HEK293 (cell line): ENCODE measurements at regions not wholly inside any gene's neighbourhood (a gene's known extent, or its start where the extent isn't known, plus 50 kb on each side); places are given as distances from the start of the nearest gene placed in this dataset.
A peak's percentile ranks its signal among the peaks of the same experiment; 100 is the strongest.

Experiments
- FEZF1 ChIP-seq: fragments of 450-650 bp; formaldehyde crosslinking; IDR thresholded peaks from 2 replicates; pipeline ENCODE4 v1.5.1; 2016; ENCODE audit warnings: missing biosample characterization, missing genetic modification characterization
- GFI1B ChIP-seq: fragments of 450-650 bp; formaldehyde crosslinking; IDR thresholded peaks from 2 replicates; pipeline ENCODE4 v1.5.1; 2016; ENCODE audit warnings: missing biosample characterization, missing genetic modification characterization
- GLI2 ChIP-seq: fragments of 450-650 bp; formaldehyde crosslinking; IDR thresholded peaks from 2 replicates; pipeline ENCODE4; 2017; ENCODE audit warnings: missing biosample characterization, missing genetic modification characterization, low read depth, borderline replicate concordance
- GLIS2 ChIP-seq: fragments of 450-650 bp; formaldehyde crosslinking; IDR thresholded peaks from 2 replicates; pipeline ENCODE4 v1.5.1; 2016; ENCODE audit warnings: missing biosample characterization, missing genetic modification characterization
- HOXD13 ChIP-seq: sonication (generic); formaldehyde crosslinking; IDR thresholded peaks from 2 replicates; pipeline ENCODE4 v1.8.0; 2022; ENCODE audit warnings: missing genetic modification reagents, borderline replicate concordance
- KLF10 ChIP-seq: fragments of 450-650 bp; IDR thresholded peaks from 2 replicates; pipeline ENCODE4 v1.5.1; 2018; ENCODE audit warnings: missing biosample characterization, mild to moderate bottlenecking, missing genetic modification characterization
- PRDM2 ChIP-seq: fragments of 450-650 bp; formaldehyde crosslinking; IDR thresholded peaks from 2 replicates; pipeline ENCODE4 v1.5.1; 2016; ENCODE audit warnings: missing biosample characterization, missing genetic modification characterization, borderline replicate concordance
- RBAK ChIP-seq: fragments of 450-650 bp; formaldehyde crosslinking; IDR thresholded peaks from 2 replicates; pipeline ENCODE4 v1.5.1; 2016; ENCODE audit warnings: missing biosample characterization, missing genetic modification characterization
- REST ChIP-seq: fragments of 450-650 bp; formaldehyde crosslinking; IDR thresholded peaks from 2 replicates; pipeline ENCODE4 v1.5.1; 2016; ENCODE audit warnings: missing biosample characterization, missing genetic modification characterization
- SALL2 ChIP-seq: fragments of 450-650 bp; formaldehyde crosslinking; IDR thresholded peaks from 2 replicates; pipeline ENCODE4 v1.5.0; 2017; ENCODE audit warnings: missing biosample characterization, mild to moderate bottlenecking, missing genetic modification characterization, borderline replicate concordance
- SP2 ChIP-seq: fragments of 450-650 bp; formaldehyde crosslinking; IDR thresholded peaks from 2 replicates; pipeline ENCODE4 v1.5.1; 2016; ENCODE audit warnings: missing biosample characterization, missing genetic modification characterization
- ZBTB21 ChIP-seq: fragments of 450-650 bp; formaldehyde crosslinking; IDR thresholded peaks from 2 replicates; pipeline ENCODE4 v1.5.1; 2017; ENCODE audit warnings: missing biosample characterization, missing genetic modification characterization
- ZEB2 ChIP-seq: fragments of 450-650 bp; formaldehyde crosslinking; IDR thresholded peaks from 2 replicates; pipeline ENCODE4 v1.5.1; 2016; ENCODE audit warnings: missing biosample characterization, missing genetic modification characterization
- ZNF114 ChIP-seq: fragments of 450-650 bp; formaldehyde crosslinking; IDR thresholded peaks from 2 replicates; pipeline ENCODE4 v1.5.0; 2017; ENCODE audit warnings: missing biosample characterization, missing genetic modification characterization
- ZNF140 ChIP-seq: fragments of 450-650 bp; formaldehyde crosslinking; IDR thresholded peaks from 2 replicates; pipeline ENCODE4 v1.5.1; 2016; ENCODE audit warnings: missing biosample characterization, missing genetic modification characterization
- ZNF174 ChIP-seq: fragments of 450-650 bp; formaldehyde crosslinking; IDR thresholded peaks from 2 replicates; pipeline ENCODE4 v1.5.0; 2017; ENCODE audit warnings: missing biosample characterization, mild to moderate bottlenecking, missing genetic modification characterization
- ZNF18 ChIP-seq: fragments of 450-650 bp; formaldehyde crosslinking; IDR thresholded peaks from 2 replicates; pipeline ENCODE4 v1.5.1; 2016; ENCODE audit warnings: missing biosample characterization, missing genetic modification characterization
- ZNF239 ChIP-seq: fragments of 450-650 bp; formaldehyde crosslinking; IDR thresholded peaks from 2 replicates; pipeline ENCODE4 v1.5.1; 2016; ENCODE audit warnings: missing biosample characterization, missing genetic modification characterization
- ZNF274 ChIP-seq, 2 experiments: fragments of 200-500 bp in 1 of 2; fragments of 450-650 bp in 1 of 2; sonication (Bioruptor generic) in 1 of 2; formaldehyde crosslinking in 1 of 2; IDR thresholded peaks; 2 replicates each; pipeline versions ENCODE4 v1.5.1 to v1.6.1; 2014 to 2016; ENCODE audit warnings: borderline replicate concordance in 1 of 2, inconsistent platforms in 1 of 2, low read length in 1 of 2, missing biosample characterization in 1 of 2, missing genetic modification characterization in 1 of 2
- ZNF426 ChIP-seq: fragments of 450-650 bp; formaldehyde crosslinking; IDR thresholded peaks from 2 replicates; pipeline ENCODE4 v1.5.1; 2017; ENCODE audit warnings: missing biosample characterization, missing genetic modification characterization, mild to moderate bottlenecking, inconsistent platforms, moderate library complexity
- ZNF449 ChIP-seq: fragments of 450-650 bp; formaldehyde crosslinking; IDR thresholded peaks from 2 replicates; pipeline ENCODE4 v1.5.1; 2017; ENCODE audit warnings: missing biosample characterization, mild to moderate bottlenecking, missing genetic modification characterization, moderate library complexity
- ZNF555 ChIP-seq: fragments of 450-650 bp; formaldehyde crosslinking; conservative IDR thresholded peaks from 2 replicates; pipeline ENCODE4 v1.5.1; 2017; ENCODE audit warnings: missing biosample characterization, mild to moderate bottlenecking, missing genetic modification characterization, inconsistent platforms
- ZNF560 ChIP-seq: fragments of 450-650 bp; formaldehyde crosslinking; IDR thresholded peaks from 2 replicates; pipeline ENCODE4 v1.5.1; 2017; ENCODE audit warnings: missing biosample characterization, missing genetic modification characterization, borderline replicate concordance
- ZNF677 ChIP-seq: fragments of 450-650 bp; IDR thresholded peaks from 2 replicates; pipeline ENCODE4 v1.5.0; 2018; ENCODE audit warnings: missing biosample characterization, mild to moderate bottlenecking, missing genetic modification characterization, moderate library complexity
- ZNF701 ChIP-seq: fragments of 450-650 bp; formaldehyde crosslinking; IDR thresholded peaks from 2 replicates; pipeline ENCODE4 v1.5.1; 2016; ENCODE audit warnings: missing biosample characterization, missing genetic modification characterization
- ZSCAN4 ChIP-seq: fragments of 450-650 bp; formaldehyde crosslinking; IDR thresholded peaks from 2 replicates; pipeline ENCODE4 v1.5.1; 2017; ENCODE audit warnings: missing biosample characterization, missing genetic modification characterization

- TF ChIP-seq HOXD13 (CRISPR knock-in tag), result no peak
- TF ChIP-seq ZBTB21 (tag by site-specific recombination), result peak; percentile 92
- peak; percentile 78 for TF ChIP-seq ZSCAN4 (tag by site-specific recombination)
- TF ChIP-seq ZNF239 (tag by site-specific recombination), result no peak; the same call in 1 of the 2 replicates
- no peak for TF ChIP-seq RBAK
- no peak for TF ChIP-seq ZNF18 (tag by site-specific recombination)
- TF ChIP-seq GLI2 (tag by site-specific recombination), result peak; percentile 98
- TF ChIP-seq ZNF140 (tag by site-specific recombination), result no peak
- peak; percentile 80 for TF ChIP-seq GFI1B
- no peak for TF ChIP-seq ZNF555 (tag by site-specific recombination)
- TF ChIP-seq ZEB2, result peak; percentile 91
- TF ChIP-seq ZNF174 (tag by site-specific recombination), result no peak
- no peak for TF ChIP-seq ZNF677 (tag by site-specific recombination)
- no peak for TF ChIP-seq ZNF114
- TF ChIP-seq SALL2, result no peak
- no peak; the same call in 1 of the 2 replicates for TF ChIP-seq GLIS2 (tag by site-specific recombination)
- TF ChIP-seq ZNF274 (IDR thresholded peaks at IDR 0.05; ENCODE audit: low read length), result no peak
- no peak for TF ChIP-seq ZNF274 (tag by site-specific recombination; IDR thresholded peaks at IDR 0.05; ENCODE audit: borderline replicate concordance)
- TF ChIP-seq PRDM2, result no peak
- TF ChIP-seq ZNF701 (tag by site-specific recombination), result no peak
- no peak for TF ChIP-seq ZNF560 (tag by site-specific recombination)
- TF ChIP-seq REST (tag by site-specific recombination), result no peak
- TF ChIP-seq KLF10 (tag by site-specific recombination), result peak; percentile 89
- peak; percentile 91 for TF ChIP-seq FEZF1 (tag by site-specific recombination)
- 0 out of 2 replicates have a peak, but pooled peaks have one; percentile 11 for TF ChIP-seq SP2
- TF ChIP-seq ZNF426 (tag by site-specific recombination), result no peak
- peak; percentile 62; the same call in 1 of the 2 replicates for TF ChIP-seq ZNF449 (tag by site-specific recombination)
Measured at GRCh38 chr9:86732514-86733171, 214.7 kb downstream of the GAS1 start (continued).
